ENCODE measurements at regions not wholly inside any gene's neighbourhood (a gene's known extent, or its start where the extent isn't known, plus 50 kb on each side); places are given as distances from the start of the nearest gene placed in this dataset.

GRCh38 chr4:58465031-58465430 lies 1354.8 kb upstream of the IGFBP7 start:
- ATAC-seq (ENCODE audit: low FRiP score) = no peak
- no peak for TF ChIP-seq CTCF (IDR thresholded peaks at IDR 0.05)

GRCh38 chr4:58456727-58457384 lies 1346.7 kb upstream of the IGFBP7 start:
- TF ChIP-seq CTCF (IDR thresholded peaks at IDR 0.05) = no peak
- ATAC-seq (ENCODE audit: low FRiP score) = no peak
- no peak for DNase-seq (ENCODE audit: low spot score)

More at GRCh38 chr4:58465031-58465430, 1354.8 kb upstream of the IGFBP7 start:
- no peak for DNase-seq (ENCODE audit: low spot score)

GRCh38 chr4:58453956-58454355 lies 1343.8 kb upstream of the IGFBP7 start:
- DNase-seq (ENCODE audit: low spot score) (no peak), ATAC-seq (ENCODE audit: low FRiP score) (no peak)
- TF ChIP-seq CTCF (IDR thresholded peaks at IDR 0.05) = no peak

- no peak for TF ChIP-seq CTCF (IDR thresholded peaks at IDR 0.05)
- DNase-seq (ENCODE audit: low spot score) (no peak), ATAC-seq (ENCODE audit: low FRiP score) (no peak)
Measured at GRCh38 chr4:58451707-58452106, 1341.5 kb upstream of the IGFBP7 start.

- ATAC-seq (ENCODE audit: low FRiP score) = no peak
- no peak for TF ChIP-seq CTCF (IDR thresholded peaks at IDR 0.05)
- no peak for DNase-seq (ENCODE audit: low spot score)
Measured at GRCh38 chr4:58435871-58436270, 1325.7 kb upstream of the IGFBP7 start.

- no peak for ATAC-seq (ENCODE audit: low FRiP score)
- TF ChIP-seq CTCF (IDR thresholded peaks at IDR 0.05) = no peak
- no peak for DNase-seq (ENCODE audit: low spot score)
Measured at GRCh38 chr4:58413849-58414248, 1303.7 kb upstream of the IGFBP7 start.

GRCh38 chr4:58411904-58412303 lies 1301.7 kb upstream of the IGFBP7 start:
- DNase-seq (ENCODE audit: low spot score) (no peak), ATAC-seq (ENCODE audit: low FRiP score) (no peak)

More at GRCh38 chr4:58411904-58412303, 1301.7 kb upstream of the IGFBP7 start:
- no peak for TF ChIP-seq CTCF (IDR thresholded peaks at IDR 0.05)

All from omental fat pad (tissue), 3 donors.